ENCODE measurements at regions not wholly inside any gene's neighbourhood (a gene's known extent, or its start where the extent isn't known, plus 50 kb on each side); places are given as distances from the start of the nearest gene placed in this dataset.

- TF ChIP-seq FOSL1 (CRISPR knock-in tag; IDR thresholded peaks at IDR 0.05; ENCODE audit: borderline replicate concordance) (peak; percentile 82), ZC3H13 (CRISPR knock-in tag; IDR thresholded peaks at IDR 0.05) (no peak), ZNF670 (CRISPR knock-in tag; IDR thresholded peaks at IDR 0.05; ENCODE audit: borderline replicate concordance) (no peak), MAFG (CRISPR knock-in tag; IDR thresholded peaks at IDR 0.05) (no peak), ZSCAN12 (CRISPR knock-in tag; IDR thresholded peaks at IDR 0.05) (no peak), THYN1 (CRISPR knock-in tag; IDR thresholded peaks at IDR 0.05; ENCODE audit: borderline replicate concordance, low read depth) (no peak), BRF2 (CRISPR knock-in tag; IDR thresholded peaks at IDR 0.05) (no peak), SNRNP70 (IDR thresholded peaks at IDR 0.05; ENCODE audit: low read depth, low read length) (no peak), MIER2 (CRISPR knock-in tag; IDR thresholded peaks at IDR 0.05) (no peak), MXD1 (CRISPR knock-in tag; IDR thresholded peaks at IDR 0.05) (no peak), NFIC (IDR thresholded peaks at IDR 0.05; ENCODE audit: low read length) (0 out of 2 replicates have a peak, but pooled peaks have one; percentile 31), NCOA2 (CRISPR knock-in tag; IDR thresholded peaks at IDR 0.05) (peak; percentile 26; the same call in 1 of the 2 replicates), ZNF549 (CRISPR knock-in tag; IDR thresholded peaks at IDR 0.05) (no peak), POLR2G (IDR thresholded peaks at IDR 0.05; ENCODE audit: low read depth, low read length) (no peak; the same call in 1 of the 2 replicates), HES4 (CRISPR knock-in tag; IDR thresholded peaks at IDR 0.05; ENCODE audit: borderline replicate concordance) (no peak), ZNF33B (CRISPR knock-in tag; IDR thresholded peaks at IDR 0.05) (no peak), RBM22 (optimal IDR thresholded peaks at IDR 0.05; ENCODE audit: low read length) (no peak), CBFB (CRISPR knock-in tag; IDR thresholded peaks at IDR 0.05) (no peak), DBP (CRISPR knock-in tag; IDR thresholded peaks at IDR 0.05; ENCODE audit: not compliant biosample characterization) (no peak), ZNF629 (CRISPR knock-in tag; conservative IDR thresholded peaks at IDR 0.05) (no peak), FOXK1 (CRISPR knock-in tag; IDR thresholded peaks at IDR 0.05; ENCODE audit: borderline replicate concordance, low read depth) (no peak), ZNF775 (CRISPR knock-in tag; IDR thresholded peaks at IDR 0.05; ENCODE audit: borderline replicate concordance) (no peak), ZNF335 (CRISPR knock-in tag; IDR thresholded peaks at IDR 0.05) (no peak), ZNF780A (CRISPR knock-in tag; IDR thresholded peaks at IDR 0.05) (no peak)
- TF ChIP-seq, protein P1, sequence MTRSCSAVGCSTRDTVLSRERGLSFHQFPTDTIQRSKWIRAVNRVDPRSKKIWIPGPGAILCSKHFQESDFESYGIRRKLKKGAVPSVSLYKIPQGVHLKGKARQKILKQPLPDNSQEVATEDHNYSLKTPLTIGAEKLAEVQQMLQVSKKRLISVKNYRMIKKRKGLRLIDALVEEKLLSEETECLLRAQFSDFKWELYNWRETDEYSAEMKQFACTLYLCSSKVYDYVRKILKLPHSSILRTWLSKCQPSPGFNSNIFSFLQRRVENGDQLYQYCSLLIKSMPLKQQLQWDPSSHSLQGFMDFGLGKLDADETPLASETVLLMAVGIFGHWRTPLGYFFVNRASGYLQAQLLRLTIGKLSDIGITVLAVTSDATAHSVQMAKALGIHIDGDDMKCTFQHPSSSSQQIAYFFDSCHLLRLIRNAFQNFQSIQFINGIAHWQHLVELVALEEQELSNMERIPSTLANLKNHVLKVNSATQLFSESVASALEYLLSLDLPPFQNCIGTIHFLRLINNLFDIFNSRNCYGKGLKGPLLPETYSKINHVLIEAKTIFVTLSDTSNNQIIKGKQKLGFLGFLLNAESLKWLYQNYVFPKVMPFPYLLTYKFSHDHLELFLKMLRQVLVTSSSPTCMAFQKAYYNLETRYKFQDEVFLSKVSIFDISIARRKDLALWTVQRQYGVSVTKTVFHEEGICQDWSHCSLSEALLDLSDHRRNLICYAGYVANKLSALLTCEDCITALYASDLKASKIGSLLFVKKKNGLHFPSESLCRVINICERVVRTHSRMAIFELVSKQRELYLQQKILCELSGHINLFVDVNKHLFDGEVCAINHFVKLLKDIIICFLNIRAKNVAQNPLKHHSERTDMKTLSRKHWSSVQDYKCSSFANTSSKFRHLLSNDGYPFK (CRISPR knock-in tag; IDR thresholded peaks at IDR 0.05; ENCODE audit: borderline replicate concordance), result no peak
Observed at GRCh38 chr20:19880256-19881079, 122.4 kb downstream of the RIN2 start (continued).

Data from HepG2 (cell line).